ENCODE measurements at regions not wholly inside any gene's neighbourhood (a gene's known extent, or its start where the extent isn't known, plus 50 kb on each side); places are given as distances from the start of the nearest gene placed in this dataset.

GRCh38 chrX:63012574-63012973 is 338.6 kb downstream of the SPIN4 start:
- TF ChIP-seq POLR2A (IDR thresholded peaks at IDR 0.05) = no peak
- TF ChIP-seq CTCF (IDR thresholded peaks at IDR 0.05) = no peak
